Peyer's patch (tissue), 4 donors: ENCODE measurements at regions not wholly inside any gene's neighbourhood (a gene's known extent, or its start where the extent isn't known, plus 50 kb on each side); places are given as distances from the start of the nearest gene placed in this dataset.

Source experiments
- POLR2A ChIP-seq, 2 donors: fragments of 450-650 bp; IDR thresholded peaks; one replicate each; pipeline ENCODE4 v1.5.1; 2017; ENCODE audit warnings: antibody characterized with exemption in 2 of 2, mild to moderate bottlenecking in 2 of 2, moderate library complexity in 2 of 2
- TF ChIP-seq, protein P1 (sequence below), 6 experiments: fragments of 450-650 bp in 4 of 6; fragments of 200-600 bp in 2 of 6; sonication (generic) in 1 of 6; IDR thresholded peaks; one replicate each; pipeline ENCODE4 v1.5.1; 2017 to 2019; ENCODE audit warnings: antibody characterized with exemption in 6 of 6, mild to moderate bottlenecking in 3 of 6, moderate library complexity in 1 of 6

GRCh38 chr3:159776779-159777178 lies 211.9 kb upstream of the IL12A start:
- TF ChIP-seq, protein P1, sequence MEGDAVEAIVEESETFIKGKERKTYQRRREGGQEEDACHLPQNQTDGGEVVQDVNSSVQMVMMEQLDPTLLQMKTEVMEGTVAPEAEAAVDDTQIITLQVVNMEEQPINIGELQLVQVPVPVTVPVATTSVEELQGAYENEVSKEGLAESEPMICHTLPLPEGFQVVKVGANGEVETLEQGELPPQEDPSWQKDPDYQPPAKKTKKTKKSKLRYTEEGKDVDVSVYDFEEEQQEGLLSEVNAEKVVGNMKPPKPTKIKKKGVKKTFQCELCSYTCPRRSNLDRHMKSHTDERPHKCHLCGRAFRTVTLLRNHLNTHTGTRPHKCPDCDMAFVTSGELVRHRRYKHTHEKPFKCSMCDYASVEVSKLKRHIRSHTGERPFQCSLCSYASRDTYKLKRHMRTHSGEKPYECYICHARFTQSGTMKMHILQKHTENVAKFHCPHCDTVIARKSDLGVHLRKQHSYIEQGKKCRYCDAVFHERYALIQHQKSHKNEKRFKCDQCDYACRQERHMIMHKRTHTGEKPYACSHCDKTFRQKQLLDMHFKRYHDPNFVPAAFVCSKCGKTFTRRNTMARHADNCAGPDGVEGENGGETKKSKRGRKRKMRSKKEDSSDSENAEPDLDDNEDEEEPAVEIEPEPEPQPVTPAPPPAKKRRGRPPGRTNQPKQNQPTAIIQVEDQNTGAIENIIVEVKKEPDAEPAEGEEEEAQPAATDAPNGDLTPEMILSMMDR (IDR thresholded peaks at IDR 0.05), result no peak
- no peak for TF ChIP-seq POLR2A (IDR thresholded peaks at IDR 0.05)
